HS-5 (cell line): ENCODE measurements at regions not wholly inside any gene's neighbourhood (a gene's known extent, or its start where the extent isn't known, plus 50 kb on each side); places are given as distances from the start of the nearest gene placed in this dataset.
A peak's percentile ranks its signal among the peaks of the same experiment; 100 is the strongest.
"Not testable (repeated sequence)": the region's sequence is repeated elsewhere in the genome, so short reads cannot be mapped to it uniquely, and the experiment has no call there.

ENCODE experiments used
- DNase-seq: peaks from one replicate; pipeline ENCODE4 v3.0.0-alpha.2; 2012; ENCODE audit warnings: low read depth

GRCh38 chr2:195535911-195536522 is 121.0 kb upstream of the SLC39A10 start:
- no peak for DNase-seq

GRCh38 chr2:195534971-195535370 is 122.1 kb upstream of the SLC39A10 start:
- DNase-seq = no peak

GRCh38 chr2:195533771-195534642 is 123.0 kb upstream of the SLC39A10 start:
- DNase-seq = peak; percentile 71

- no peak for DNase-seq
Measured at GRCh38 chr2:195532628-195533271, 124.3 kb upstream of the SLC39A10 start.

GRCh38 chr2:195532255-195532627 is 124.8 kb upstream of the SLC39A10 start:
- DNase-seq = no peak

- DNase-seq = no peak
Measured at GRCh38 chr2:195531754-195532153, 125.3 kb upstream of the SLC39A10 start.

- DNase-seq = not testable (repeated sequence)
Measured at GRCh38 chr2:195523242-195523641, 133.8 kb upstream of the SLC39A10 start.

GRCh38 chr2:195521589-195521988 is 135.4 kb upstream of the SLC39A10 start:
- DNase-seq = no peak

DNA sequence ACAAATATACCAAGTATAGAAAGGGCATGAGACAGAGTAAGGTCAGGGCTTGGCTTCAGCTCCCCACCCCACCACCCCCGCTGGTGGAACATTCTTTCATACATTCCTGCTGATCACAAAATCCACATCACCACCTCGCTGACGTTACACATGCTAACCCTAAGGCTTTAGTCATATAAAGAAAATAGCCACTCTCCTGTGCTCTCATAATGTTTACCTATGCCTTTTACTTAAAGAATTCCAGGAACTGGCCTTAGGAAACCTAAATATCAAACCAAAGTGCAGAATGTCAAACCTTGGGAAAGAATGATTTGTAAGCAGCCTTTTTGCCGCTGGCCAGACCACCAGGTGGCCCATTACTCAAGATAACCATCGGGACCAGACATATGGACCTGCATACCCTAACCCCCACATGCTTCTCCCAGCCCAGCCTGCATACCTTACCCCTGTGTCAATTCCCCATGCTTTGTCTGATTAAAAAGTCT is 136.3 kb upstream of the SLC39A10 start:
- DNase-seq = peak; percentile 87

- no peak for DNase-seq
Measured at GRCh38 chr2:195515551-195515950, 141.5 kb upstream of the SLC39A10 start.

DNA sequence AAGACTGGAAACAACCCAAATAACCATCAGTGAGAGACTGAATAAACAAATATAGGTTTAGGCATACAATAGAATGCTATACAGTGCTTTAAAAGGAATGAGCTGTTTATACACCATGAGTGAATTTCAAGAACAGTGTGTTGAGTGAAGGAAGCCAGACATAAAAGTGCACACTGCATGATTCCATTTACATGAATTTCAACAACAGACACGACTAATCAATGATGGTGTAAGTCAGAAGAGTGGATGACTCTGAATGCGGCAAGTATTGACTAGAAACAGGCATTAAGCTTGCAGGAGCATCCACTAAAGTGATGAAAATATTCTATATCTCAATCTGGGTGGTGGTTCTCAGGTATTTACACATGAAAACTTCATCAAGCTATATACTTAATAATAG is 142.7 kb upstream of the SLC39A10 start:
- no peak for DNase-seq

DNA sequence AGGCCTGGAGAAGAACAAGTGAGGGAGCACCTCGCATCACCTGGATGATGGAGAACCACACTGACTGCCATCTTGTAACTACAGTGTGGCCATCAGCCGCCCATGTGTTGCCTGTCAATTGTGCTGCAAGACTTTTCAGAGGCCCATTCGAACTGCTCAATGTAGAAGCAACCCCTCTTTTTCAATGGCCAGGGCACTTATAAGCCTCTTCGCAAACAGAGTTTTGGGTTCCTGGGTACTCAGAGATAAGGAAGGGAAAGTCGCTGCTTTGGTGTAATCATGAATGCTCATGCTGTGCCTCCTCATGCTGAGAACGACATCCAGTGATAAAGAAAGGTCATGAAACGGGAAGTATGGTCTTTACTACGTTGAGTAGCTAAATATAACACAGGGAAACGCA is 143.9 kb upstream of the SLC39A10 start:
- DNase-seq = no peak

GRCh38 chr2:195509551-195509950 is 147.5 kb upstream of the SLC39A10 start:
- no peak for DNase-seq

- no peak for DNase-seq
Measured at GRCh38 chr2:195508139-195508455, 148.9 kb upstream of the SLC39A10 start.

GRCh38 chr2:195507447-195508138 is 149.4 kb upstream of the SLC39A10 start:
- DNase-seq = no peak

DNA sequence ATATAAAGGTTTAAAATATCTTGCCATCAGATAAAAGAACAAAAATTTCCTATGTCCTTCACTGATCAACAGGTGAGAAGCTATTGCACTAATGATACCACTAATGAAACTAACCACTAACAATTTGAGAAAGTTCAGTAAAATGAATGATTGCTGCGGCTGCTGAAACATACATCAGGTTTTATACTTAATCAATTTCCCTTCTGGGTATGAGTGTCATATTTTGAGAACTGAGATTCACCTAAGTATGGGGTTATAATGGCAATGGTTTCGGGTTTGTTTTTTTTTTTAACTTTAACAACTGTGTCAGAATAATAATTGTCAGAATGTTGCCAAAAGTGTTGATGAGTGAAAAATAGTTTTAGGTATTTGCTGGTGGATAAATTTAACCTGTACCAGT is 151.3 kb upstream of the SLC39A10 start:
- no peak for DNase-seq

DNA sequence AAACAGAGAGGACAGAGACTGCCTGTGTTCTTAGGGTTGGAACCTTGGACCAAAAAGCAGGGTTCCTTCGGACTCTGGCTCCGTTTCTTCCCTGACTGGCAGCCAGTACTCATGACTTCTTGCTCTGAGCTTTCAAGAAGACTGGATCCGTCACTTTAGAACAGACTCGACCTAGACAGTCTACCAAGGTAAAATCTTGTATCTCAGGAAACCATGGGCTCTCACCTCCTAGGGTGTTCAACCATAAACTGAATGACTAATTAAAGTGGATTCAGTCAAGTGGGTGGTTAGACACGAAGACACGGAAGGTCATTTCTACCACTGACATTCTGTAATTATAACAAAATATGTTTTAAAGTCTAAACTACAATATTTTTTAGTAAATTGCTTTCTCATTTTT is 153.8 kb upstream of the SLC39A10 start:
- no peak for DNase-seq

DNA sequence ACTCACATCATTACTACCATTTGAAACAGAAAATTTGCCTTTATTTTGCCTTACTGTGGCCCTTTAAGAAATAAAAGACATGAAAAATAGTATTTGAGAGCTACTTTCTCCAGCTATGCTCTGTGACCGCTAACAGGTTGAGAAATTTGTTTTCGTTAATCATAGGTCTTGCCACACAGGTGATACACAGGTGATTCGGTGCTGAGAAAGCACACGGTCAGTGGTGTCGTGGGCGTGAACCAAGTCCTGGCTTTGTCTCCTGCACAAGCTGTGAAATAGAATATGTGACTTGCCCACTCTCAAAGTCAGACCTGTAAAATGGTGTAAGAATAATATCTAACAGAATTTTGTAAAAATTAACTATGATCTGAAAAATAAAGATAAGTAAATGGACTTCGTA is 155.3 kb upstream of the SLC39A10 start:
- no peak for DNase-seq

DNA sequence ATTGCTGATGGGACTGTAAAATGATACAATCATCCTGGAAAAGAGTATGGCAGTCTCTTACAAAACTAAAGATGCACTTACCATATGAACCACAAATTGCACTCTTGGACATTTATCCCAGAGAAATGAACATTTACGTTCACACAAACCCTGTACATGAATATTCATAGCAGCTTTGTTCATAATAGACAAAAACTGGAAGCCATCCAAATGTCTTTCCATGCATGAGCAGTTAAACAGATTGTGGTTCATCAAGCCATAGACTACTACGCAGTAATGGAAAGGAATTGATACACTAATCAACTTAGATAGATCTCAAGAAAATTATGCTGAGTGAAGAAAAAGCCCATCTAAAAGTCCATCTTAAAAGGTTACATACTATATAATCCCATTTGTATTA is 156.1 kb upstream of the SLC39A10 start:
- DNase-seq = no peak

- DNase-seq = no peak
Measured at GRCh38 chr2:195498839-195499490, 158.1 kb upstream of the SLC39A10 start.

DNA sequence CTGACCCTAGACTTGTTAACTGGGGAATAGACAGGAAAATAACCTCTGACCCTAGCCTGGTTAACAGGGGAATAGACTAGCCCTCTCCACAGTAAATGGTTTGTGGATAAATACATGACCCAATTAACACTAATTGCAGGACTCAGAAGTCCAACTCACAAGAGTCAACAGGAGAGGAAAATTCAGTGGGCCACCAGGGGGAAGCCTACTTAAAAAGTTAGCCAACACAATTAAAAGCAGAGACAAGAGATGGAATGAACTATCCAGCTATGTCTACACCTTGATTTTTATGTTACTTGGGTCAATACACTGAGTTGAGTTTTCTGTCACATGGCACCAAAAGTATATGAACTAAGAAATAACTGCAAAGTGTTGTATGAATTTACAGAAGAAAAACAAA is 158.8 kb upstream of the SLC39A10 start:
- no peak for DNase-seq

- DNase-seq = no peak
Measured at GRCh38 chr2:195496991-195497390, 160.0 kb upstream of the SLC39A10 start.
